Occipital lobe (tissue), 1 donor: ENCODE measurements at regions not wholly inside any gene's neighbourhood (a gene's known extent, or its start where the extent isn't known, plus 50 kb on each side); places are given as distances from the start of the nearest gene placed in this dataset.
"Not testable (repeated sequence)": the region's sequence is repeated elsewhere in the genome, so short reads cannot be mapped to it uniquely, and the experiment has no call there.

Source experiments
- DNase-seq: peaks from one replicate; lab custom pipeline; 2025; lab: John Stamatoyannopoulos, UW

DNA sequence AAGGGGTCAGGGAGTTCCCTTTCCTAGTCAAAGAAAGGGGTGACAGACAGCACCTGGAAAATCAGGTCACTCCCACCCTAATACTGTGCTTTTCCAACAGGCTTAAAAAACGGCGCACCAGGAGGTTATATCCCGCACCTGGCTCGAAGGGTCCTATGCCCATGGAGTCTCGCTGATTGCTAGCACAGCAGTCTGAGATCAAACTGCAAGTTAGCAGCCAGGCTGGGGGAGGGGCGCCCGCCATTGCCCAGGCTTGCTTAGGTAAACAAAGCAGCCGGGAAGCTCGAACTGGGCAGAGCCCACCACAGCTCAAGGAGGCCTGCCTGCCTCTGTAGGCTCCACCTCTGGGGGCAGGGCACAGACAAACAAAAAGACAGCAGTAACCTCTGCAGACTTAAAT lies 184.5 kb upstream of the ARPP21 start:
- DNase-seq = not testable (repeated sequence)

DNA sequence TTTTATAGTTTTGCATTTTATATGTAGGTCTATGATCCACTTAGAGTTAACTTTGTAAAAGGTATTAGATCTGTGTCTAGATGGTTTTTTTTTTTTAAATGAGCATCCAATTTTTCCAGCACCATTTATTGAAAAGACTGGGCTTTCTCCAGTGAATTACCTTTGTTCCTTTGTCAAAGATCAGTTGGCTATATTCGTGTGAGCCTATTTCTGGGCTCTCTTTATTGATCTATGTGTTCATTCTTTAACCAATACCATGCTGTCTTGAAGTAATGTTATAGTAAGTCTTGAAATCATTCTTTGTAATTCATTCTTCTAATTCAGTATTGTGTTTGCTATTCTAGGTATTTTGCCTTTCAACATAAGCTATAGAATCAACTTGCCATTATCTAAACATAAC lies 165.4 kb upstream of the ARPP21 start:
- DNase-seq = no peak

DNA sequence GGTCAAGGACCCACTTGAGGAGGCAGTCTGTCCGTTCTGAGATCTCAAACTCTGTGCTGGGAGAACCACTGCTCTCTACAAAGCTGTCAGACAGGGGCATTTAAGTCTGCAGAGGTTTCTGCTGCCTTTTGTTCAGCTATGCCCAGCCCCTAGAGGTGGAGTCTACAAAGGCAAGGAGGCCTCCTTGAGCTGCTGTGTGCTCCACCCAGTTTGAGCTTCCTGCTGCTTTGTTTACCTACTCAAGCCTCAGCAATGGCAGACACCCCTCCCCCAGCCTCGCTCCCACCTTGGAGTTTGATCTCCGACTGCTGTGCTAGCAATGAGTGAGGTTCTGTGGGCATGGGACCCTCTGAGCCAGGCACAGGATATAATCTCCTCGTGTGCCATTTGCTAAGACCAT lies 156.8 kb upstream of the ARPP21 start:
- DNase-seq = not testable (repeated sequence)

DNA sequence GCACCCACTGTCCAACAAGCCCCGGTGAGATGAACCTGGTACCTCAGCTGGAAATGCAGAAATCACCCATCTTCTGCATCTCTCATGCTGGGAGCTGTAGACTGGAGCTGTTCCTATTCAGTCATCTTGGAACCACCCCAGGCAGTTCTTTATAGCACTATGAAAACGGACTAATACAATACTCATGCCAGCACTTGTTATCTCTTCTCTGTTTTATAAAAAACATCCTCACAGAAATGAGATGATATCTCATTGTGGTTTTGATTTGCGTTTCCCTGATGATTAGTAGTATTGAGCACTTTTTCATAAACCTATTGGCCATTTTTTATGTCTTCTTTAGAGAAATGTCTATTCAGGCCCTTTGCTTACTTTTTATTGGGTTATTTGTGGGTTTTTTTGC lies 156.2 kb upstream of the ARPP21 start:
- DNase-seq = no peak

DNA sequence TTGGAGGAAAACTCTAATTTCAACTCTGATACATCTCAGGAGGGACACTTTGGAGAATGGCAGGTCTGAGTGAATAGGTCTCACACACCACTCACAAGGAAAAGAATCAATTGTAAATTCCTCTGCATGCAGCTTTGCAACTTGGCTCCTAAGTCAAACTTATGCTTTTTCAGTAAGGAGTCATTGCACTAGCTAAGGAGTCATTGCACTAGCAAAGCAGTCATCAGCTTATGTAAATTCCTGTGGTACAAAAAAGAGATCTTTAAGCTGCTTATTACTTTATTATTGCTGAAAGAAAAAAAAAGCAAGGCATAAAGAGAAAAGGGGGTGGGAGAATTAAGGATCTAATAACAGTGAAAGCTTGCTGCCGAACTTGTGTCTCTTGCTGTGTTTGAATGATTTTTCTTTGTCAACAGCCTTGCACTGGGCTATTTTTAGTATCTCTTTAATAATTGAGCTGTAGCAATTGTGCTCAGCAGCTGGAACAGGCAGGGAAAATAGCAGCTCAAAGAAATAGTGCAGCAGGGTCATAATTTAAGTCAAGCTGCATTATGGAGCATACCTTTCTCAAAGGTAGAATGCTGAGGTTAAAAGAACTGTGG lies 154.3 kb upstream of the ARPP21 start:
- no peak for DNase-seq

DNA sequence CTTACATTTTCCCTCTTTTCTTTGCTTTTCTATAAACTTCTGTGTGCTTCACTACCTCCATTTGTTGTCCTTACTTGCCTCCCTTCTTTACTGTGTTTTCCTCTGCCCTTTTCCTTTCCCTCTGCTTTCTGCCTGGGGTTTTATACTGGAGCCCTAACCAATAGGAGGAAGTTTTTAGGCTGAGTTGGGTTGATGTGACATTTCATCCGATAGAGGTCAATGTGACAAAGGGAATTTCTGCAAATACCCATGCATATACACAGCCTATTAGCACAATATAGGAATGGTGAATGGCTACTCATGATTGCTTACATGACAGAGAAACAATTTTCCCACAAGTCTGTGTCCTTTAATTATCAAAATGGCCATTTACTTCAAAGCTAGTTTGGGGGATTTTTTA lies 153.0 kb upstream of the ARPP21 start:
- no peak for DNase-seq

DNA sequence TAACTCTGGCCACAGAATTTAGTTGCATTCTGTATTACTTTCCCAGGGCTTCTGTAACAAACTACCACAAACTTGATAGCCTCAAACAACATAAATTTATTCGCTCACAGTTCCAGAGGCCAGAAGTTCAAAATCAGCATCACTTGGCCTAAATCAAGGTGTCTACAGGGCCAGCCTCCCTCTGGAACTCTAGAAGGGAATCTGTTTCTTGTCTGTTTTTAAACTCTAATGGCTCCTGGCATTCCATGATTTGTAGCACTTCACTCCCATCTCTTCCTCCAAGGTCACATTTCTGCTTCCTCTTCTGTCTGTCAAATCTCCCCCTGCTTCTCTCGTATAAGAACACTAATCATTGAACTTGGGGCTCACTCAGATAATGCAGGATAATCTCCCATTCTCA lies 151.9 kb upstream of the ARPP21 start:
- DNase-seq = no peak

DNA sequence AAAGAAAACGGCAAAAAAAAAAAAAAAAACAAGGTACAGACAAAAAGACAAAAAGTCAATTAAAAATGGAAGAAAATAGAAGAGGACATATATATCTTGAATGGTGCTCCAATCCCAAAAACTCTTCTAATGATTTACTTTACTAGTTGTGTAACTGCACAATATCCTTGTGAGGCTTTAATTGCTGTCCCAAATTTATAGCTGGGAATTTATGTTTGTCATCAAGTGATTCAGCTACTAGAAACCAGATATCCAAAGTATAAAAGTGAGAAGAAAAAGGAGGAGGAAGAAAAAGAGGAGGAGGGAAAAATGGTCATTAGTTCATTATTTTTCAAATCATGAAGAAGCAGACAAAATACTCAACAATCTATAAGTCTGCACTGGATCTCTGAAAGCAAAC lies 150.8 kb upstream of the ARPP21 start:
- no peak for DNase-seq

DNA sequence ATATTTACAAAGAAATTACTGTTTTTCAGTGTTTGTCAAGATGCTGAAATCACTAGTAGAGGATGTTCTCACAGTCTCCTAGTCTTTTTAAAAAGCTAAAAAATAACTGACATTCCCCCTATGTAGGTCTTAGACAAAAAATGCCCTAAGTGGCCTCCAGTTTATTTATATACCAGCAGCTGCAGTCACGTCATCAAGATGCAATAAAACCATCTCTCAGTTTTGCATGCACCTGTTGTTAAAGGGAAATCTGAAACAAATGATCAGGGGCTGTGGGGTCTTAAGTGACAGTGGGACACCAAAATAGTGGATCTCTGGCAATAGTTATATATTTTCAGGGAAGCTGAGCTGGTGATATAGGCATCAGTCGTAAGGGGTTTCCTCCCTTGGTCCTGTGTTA lies 146.5 kb upstream of the ARPP21 start:
- DNase-seq = no peak

DNA sequence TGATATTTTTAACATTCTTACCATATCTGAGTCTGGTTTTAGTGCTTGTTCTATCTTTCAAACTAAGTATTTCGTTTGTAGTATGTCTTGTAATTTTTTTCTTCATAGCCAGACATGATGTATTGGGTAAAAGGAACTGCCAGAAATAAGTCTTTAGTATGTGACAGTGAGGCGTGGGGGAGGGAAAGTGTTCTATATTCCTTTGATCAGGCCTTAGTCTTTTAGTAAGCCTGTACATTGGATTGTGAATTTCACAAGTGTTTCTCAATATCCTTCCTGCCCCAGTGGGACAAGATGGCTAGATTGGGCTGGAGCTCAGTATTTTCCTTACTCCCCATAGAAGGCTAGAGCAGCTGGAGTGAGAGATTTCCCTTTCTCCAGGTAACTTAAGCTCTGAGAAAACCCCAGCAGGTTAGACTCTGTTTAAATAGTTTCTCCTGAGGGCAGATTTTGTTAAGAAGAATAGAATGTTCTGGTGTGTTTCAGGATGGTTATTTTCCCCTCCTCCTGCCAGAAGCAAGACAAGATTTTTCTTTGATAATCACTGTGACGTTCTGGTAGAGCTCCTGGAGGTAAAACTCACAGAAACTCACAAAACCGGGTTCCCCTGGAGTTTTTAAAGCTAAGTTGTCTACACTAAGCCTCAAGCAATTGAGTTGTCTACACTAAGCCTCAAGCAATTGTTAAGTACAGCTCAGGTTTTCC lies 140.7 kb upstream of the ARPP21 start:
- DNase-seq = no peak

DNA sequence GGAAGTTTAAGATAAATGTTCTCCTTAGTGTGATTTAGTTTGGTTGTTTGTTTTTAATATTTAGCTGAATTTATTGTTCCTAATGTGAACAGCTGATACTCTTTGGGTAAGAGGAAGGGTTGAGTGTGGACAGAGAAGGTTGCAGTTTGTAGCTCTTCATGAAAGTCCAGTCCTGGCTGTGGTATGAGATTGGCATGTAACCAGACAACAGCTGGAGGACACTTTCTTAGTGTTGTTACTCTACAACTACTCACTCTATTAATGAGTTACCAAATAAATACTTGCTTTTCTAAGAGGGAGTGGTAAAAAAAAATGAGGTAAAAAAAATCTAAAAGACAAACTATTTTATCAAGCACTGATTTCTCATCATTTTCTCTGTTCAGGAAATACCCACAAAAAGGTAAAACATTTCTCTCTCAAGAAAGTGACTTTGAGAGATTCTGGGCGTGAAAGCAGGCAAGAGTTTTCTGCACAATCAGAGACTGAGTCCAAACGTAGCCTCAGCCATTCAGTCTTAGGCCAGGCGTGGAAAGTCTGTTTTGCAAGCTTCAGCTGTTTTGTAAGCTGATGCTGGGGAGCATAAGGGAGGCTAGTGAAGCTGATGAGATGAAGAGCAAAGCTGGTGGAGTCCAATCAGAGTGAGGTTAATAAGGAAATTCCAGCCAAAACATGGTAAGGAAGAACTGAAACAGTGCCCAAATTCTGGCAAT lies 138.5 kb upstream of the ARPP21 start:
- DNase-seq = no peak

DNA sequence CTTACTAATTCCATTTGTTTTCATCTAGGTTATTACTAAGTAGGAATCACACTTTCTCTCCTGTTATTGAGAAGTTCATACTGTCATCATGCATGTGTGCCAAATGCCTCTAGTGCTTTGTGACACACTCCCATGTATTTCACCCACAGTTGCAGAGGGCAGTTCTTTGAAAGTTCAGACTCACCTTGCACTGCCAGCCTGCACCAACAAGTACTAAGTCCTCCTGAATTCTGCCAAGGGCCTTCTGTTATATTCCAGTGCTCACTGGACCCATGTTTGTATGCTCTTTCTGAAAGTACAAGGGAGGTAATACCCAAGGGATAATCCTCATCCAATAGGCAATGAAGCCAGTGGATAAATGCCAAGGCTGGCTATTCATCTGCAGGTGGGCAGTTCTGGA lies 136.6 kb upstream of the ARPP21 start:
- DNase-seq = no peak

DNA sequence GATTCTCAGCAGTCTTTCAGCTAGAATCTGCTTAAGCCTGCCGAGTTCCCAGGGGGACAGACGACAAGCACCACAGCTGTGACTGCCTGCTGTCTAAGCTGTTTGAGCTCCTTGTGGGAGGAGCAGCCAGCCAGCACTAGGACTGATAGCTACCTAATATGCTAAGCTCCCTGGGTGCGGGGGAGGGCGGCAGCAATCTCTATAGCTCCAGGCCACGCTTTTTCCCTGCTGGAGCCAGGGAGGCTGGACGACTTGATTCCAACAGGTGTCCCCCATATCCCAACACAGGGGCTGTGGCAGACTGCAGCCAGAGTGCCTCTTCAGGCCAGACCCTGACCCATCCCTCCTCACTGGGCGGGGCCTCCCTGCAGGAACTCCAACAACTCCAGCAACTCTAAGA lies 134.1 kb upstream of the ARPP21 start:
- no peak for DNase-seq

DNA sequence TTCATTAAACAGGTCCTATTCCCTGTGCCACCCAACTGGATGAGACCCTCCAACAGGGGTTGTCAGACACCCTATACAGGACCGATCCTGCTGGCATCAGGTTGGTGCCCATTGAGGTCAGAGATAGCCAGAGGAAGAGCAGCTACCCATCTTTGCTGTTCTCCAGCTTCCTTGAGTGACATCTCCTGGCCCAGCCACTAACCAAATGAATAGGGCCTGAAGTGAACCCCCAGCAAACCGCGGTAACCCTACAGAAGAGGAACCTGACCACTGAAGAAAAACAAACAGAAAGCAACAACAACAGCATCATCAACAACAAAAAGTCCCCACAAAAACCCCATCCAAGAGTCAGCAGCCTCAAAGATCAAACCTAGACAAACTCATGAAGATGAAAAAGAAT lies 133.6 kb upstream of the ARPP21 start:
- no peak for DNase-seq

DNA sequence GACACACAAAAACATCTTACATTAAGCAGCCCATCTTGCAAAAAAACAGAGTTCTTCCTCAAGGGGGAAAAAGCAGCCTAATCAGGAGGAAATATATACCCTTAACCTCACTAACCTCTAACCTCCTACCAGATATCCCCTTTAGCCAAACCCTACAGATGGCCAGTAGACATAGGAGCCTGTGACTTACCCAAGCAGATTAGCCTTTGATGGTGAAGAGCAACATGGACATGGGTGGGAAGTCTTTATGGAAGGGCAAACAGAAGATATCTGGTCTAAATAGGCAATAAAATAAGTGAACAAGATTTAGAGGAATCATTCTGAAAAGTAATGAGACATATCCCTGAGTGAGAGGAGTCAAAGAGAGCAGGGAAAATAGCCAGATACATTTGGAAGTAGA lies 119.4 kb upstream of the ARPP21 start:
- no peak for DNase-seq

DNA sequence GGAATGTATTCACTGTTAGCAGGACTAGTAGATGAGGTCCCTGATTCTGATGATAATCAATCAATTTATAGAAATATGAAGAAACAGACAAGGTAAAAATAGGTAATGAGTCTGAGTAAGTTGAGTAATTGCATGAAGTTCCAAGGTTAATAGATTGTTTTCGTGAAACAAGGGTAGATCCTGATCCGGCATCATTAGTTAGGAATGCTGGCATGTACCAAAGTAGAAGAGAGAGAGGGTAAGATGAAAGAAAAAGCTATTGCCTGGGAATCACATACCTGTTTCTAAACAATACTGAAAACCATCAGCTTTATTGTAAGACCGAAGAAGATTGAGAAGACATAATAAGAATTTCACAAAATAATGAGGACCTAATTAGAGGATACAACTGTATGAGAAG lies 118.1 kb upstream of the ARPP21 start:
- DNase-seq = no peak

DNA sequence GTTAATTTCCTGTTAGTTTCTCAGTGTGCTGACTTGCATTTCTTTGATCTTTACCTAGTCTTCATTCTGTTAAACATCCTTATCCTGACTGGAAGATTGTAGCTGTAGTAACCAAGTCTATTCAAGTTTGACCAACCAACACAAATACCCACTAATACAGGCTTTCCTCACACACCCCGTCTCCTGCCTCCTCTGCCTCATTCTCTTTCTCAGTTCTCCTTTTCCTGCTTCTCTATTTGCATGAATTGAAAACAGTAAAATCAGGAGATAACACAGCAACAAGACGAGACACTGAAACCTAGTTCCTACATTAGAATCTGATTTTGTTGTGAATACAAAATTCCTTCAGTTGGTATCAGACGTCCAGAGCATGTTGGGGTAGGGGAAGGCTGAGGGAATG lies 116.9 kb upstream of the ARPP21 start:
- DNase-seq = no peak

DNA sequence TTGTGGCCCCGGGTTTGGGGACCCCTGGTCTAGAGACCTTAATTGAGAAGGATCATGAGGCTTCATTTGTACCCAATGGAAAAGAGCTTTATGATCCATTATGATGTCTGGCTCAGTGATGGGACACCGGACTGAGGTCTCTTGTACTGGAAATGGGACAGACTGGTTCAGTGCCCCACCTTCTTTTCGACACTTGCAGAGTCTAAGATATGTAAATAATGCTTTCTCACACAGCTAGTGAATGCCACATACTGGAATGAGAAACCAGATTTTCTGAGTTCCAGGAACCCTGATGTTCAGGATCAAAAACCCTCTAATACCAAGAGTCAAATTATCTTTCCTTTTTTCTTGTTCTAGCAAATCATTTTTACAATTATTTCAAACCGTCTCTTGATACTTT lies 116.3 kb upstream of the ARPP21 start:
- no peak for DNase-seq

DNA sequence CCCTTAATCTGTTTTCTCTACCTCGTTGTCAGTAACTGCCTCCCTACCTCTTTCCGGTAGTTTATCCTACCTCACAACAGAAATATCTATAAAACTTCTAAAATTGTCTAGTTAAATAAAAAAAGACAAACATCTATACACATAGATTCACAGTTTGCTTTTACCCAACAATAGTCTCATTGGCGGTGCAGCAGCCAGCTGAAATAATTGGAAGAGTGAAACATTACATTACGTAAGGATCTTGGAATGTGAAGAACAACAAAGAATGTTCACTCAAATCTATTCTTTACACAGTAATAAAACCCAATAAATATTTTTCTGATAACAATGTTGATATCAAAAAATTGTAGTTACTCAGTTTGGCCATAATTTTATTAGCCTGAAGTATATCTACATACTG lies 115.5 kb upstream of the ARPP21 start:
- DNase-seq = no peak

DNA sequence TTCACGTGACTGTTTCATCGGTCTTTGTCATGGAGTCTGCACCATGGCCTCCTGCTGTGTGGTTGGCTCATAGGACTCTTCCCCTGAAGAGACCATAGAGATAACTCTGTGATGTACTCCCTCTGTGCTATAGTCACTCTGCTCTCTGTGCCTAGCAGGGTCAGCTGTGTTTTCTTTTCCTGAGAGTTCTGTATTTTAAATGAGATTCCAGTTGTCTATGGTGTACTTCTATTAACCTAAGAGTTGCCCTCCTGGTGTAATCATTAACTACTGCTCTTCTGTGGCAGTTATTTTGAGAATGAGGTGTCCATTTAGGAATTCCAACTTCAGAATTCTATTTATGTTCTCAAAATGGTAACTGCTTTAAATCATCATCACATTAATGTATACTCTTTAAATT lies 114.5 kb upstream of the ARPP21 start:
- DNase-seq = no peak

DNA sequence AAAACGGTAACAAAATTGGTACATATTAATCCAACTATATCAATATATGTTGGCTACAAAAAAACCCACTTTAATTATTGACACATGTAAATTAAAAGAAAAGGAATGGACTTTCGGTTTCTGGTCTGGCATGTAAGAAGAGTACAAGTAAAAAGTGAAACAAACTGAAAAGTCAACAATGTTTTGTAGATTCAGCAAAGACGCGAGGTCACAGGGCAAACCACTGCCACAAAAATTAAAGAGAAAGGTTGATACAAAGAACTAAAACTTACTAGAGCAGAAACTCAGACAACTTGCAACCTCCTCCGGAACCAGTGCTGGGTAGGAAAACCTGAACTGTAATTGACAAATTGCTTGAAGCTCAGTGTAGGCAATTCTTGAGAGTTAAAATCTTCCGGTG lies 110.6 kb upstream of the ARPP21 start:
- no peak for DNase-seq

DNA sequence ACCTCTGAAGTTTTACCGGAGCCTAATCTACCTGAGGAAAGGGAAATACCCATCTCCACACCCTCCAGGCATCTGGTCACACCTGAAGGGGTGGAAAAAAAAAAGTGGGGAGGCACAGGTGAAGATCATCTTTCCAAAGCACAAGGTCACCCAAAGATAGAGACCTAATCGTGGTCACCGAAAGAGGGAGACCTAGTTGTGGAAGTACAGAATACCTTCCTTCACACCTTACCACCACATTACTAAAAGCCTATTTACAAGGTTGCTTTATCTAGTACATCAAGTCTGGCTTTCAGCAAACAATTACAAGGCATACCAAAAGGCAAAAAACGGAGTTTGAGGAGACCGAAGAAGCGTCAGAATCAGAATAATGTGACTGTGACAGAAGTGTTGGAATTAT lies 110.0 kb upstream of the ARPP21 start:
- no peak for DNase-seq

DNA sequence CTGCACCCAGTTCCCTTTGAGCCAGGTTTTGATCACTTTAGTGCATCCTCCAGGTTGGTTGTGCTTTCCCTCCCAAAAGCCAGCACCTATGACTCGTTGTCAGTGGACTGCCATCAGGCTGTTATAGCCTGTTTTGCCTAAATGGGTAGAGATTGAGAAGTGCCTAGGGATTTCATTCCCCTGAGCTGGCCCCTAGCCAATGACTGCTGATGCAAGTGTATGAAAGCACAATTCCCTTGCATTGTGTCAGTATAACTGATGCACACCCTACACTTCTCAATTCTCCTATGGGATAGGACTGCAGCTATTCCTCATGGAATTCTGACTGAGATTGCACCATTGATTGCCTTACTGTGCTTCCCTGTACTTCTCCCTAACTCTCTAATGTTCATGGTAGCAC lies 102.1 kb upstream of the ARPP21 start:
- no peak for DNase-seq
